Pancreas (tissue), 10 donors: ENCODE measurements at regions not wholly inside any gene's neighbourhood (a gene's known extent, or its start where the extent isn't known, plus 50 kb on each side); places are given as distances from the start of the nearest gene placed in this dataset.

Experiments used
- ATAC-seq, 4 donors: fragments of 200-7000 bp; cut with Tn5 transposase; one replicate each; pipeline versions ENCODE4 v1.8.0 to v1.9.1; 2020; ENCODE audit warnings: mild to moderate bottlenecking in 4 of 4, moderate library complexity in 4 of 4
- DNase-seq, 6 donors: peaks; one replicate each; pipeline ENCODE4 v3.0.0-alpha.2; 2020
- FAIRE-seq: peaks from 2 replicates; lab custom pipeline; 2012; peaks lifted over from hg19 to GRCh38; lab: Jason Lieb, UNC
- H3K27ac ChIP-seq, 4 donors: fragments of 200-600 bp; sonication (generic); 1 replicate in 3 of 4; 2 replicates in 1 of 4; pipeline versions ENCODE4 v1.5.0 to v1.8.0; 2020
- H3K27me3 ChIP-seq, 4 donors: fragments of 200-600 bp; one replicate each; pipeline ENCODE4 v1.8.0; 2021
- H3K36me3 ChIP-seq, 3 donors: fragments of 200-600 bp; sonication (generic) in 1 of 3; one replicate each; pipeline versions ENCODE4 v1.5.0 to v1.8.0; 2020 to 2021
- H3K4me1 ChIP-seq, 3 donors: fragments of 200-600 bp; one replicate each; pipeline ENCODE4 v1.8.0; 2021
- H3K4me3 ChIP-seq, 4 donors: fragments of 200-600 bp; sonication (generic) in 2 of 4; one replicate each; pipeline versions ENCODE4 v1.5.0 to v1.8.0; 2020 to 2021
- H3K9me3 ChIP-seq, 4 donors: fragments of 200-600 bp; one replicate each; pipeline ENCODE4 v1.8.0; 2021
- WGBS, 2 donors: extraction: QIAGEN DNeasy Blood & Tissue Kit; methylation state at CpG; one replicate each; pipeline ENCODE4 v1.1.7; 2013; 5-methylcytosine and 5-hydroxymethylcytosine counted together
- intact Hi-C, 3 donors: fragments of 100-400 bp; cut with DNase I; formaldehyde crosslinking; loops; one replicate each; pipeline versions ENCODE4 v1.11.1 to v1.14.2; 2022
- TF ChIP-seq, protein P1 (sequence below), 4 donors: fragments of 200-600 bp; sonication (generic) in 3 of 4; IDR thresholded peaks; one replicate each; pipeline versions ENCODE4 v1.5.0 to v1.8.0; 2021; ENCODE audit warnings: antibody characterized with exemption in 4 of 4
- donor health status: healthy with polysubstance abuse.
- donor health status: DM: no; HTN: no; CAD: no; lungs with moderate emphysema.
- donor health status: DM: no; HTN: no; CAD: no.
- donor health status: control.
- donor health status: control.
- donor health status: Bipolar disorder and iron deficiency.
- donor health status: DM: yes; HTN: yes; CAD: no.
- donor health status: DM: no; HTN: no; CAD: no.
- donor health status: DM: no; HTN: no; CAD: no.
- donor health status: DM: yes; HTN: yes; CAD: no.

DNA sequence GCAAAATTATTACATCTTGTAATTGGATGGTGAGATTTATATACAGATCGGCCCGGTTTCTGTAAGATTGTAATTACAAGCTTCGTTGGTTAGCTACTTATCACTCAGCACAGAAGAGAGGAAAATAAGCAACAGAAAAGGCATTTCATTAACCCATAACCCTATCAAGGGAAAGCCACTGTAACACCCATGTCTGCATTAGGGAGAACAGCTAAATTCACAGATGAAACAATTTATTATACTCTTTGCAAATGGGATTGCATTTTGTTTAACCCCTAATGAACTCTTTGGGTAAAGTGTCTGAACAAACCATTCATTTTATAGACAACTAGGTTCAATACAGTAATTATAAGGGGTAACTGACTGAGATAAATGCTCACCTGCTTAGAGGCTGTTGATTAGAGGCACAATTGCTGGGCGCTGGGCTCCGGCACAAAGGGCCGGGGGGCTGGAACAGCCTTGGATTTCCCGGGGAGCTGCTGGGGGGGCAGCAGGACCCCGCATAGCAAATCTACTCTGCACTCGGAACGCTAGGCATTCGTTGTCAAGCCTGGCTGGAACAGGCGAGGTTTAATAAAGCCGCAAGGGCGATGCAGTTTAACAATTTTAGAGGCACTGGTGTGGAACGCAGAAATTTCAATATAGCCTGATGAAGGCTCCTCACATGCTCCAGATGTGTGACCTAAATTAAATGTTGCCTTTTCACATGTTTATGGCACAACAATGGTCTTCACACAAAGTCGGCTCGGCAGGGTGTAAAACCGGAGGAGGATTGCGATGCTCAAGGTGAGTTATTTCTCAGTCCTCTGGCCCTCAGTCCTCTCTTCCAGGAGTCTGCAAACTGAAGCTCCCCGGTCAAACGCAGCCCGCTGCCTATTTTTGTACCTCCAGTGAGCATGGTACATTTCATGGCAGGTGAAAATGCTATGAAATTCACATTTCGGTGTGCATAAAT, 134.0 kb upstream of the IRX6 start:
- no peaks in the 10 kb centered on the region for H3K36me3 ChIP-seq
- DNase-seq (no peak), ATAC-seq (no peak), FAIRE-seq (no peak)
- no peak overlapping the region for H3K4me3 ChIP-seq
- 29 to 33% methylated on average over 23 of the region's 23 CpGs for WGBS, 2 donors
- H3K9me3 ChIP-seq = no peaks in the 10 kb centered on the region
- intact Hi-C loops = no loop called here
- peaks cover 0 to 11% (median 0%) of the 10 kb centered on the region in 4 donors for H3K27me3 ChIP-seq
- no peak overlapping the region for H3K27ac ChIP-seq
- no peaks in the 10 kb centered on the region for H3K4me1 ChIP-seq
- TF ChIP-seq, protein P1, sequence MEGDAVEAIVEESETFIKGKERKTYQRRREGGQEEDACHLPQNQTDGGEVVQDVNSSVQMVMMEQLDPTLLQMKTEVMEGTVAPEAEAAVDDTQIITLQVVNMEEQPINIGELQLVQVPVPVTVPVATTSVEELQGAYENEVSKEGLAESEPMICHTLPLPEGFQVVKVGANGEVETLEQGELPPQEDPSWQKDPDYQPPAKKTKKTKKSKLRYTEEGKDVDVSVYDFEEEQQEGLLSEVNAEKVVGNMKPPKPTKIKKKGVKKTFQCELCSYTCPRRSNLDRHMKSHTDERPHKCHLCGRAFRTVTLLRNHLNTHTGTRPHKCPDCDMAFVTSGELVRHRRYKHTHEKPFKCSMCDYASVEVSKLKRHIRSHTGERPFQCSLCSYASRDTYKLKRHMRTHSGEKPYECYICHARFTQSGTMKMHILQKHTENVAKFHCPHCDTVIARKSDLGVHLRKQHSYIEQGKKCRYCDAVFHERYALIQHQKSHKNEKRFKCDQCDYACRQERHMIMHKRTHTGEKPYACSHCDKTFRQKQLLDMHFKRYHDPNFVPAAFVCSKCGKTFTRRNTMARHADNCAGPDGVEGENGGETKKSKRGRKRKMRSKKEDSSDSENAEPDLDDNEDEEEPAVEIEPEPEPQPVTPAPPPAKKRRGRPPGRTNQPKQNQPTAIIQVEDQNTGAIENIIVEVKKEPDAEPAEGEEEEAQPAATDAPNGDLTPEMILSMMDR (IDR thresholded peaks at IDR 0.05) = no peak

DNA sequence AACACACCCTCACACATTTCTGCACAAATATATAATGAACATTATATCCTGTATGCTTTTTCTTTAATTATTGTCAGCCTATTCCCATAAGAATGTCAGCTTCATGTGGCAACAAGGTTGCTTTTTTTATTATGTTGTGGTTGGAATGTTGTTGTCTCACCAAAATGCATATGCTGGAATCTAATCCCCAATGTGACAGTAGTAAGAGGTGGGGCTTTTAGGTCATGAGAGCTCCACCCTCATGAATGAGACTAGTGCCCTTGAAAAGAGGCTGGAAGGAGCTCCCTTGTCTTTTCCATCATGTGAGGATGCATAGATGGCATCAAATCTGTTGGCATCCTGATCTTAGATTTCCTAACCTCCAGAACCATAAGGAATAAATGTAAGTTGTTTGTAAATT, 131.3 kb upstream of the IRX6 start:
- FAIRE-seq = no peak
- Histone ChIP-seq H3K4me3 (no peak overlapping the region), H3K4me1 (no peaks in the 10 kb centered on the region)

DNA sequence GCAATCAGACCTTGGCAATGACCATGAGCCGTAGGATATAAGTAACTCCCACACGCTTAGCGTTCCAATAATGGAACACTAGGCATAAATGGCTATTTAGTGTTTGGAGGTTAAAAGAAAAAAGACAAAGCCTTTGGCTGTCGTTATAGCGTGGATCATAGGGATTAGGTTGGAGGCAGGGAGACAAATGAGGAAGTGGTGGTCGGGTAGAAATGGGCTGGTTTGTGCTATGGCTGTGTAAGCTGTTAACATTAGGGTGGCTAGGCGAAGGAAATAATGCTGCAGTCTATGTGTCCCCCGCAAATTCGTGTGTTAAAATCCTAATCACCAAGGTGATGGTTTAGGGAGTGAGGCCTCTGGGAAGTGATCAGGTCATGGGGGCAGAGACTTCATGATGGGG, 120.4 kb upstream of the IRX6 start:
- H3K4me1 ChIP-seq = no peaks in the 10 kb centered on the region
- H3K9me3 ChIP-seq = no peaks in the 10 kb centered on the region
- ATAC-seq (no peak), FAIRE-seq (no peak), DNase-seq (no peak)
- 74 to 82% methylated on average over 9 of the region's 9 CpGs for WGBS, 2 donors
- TF ChIP-seq, protein P1 (IDR thresholded peaks at IDR 0.05) = no peak
- intact Hi-C loops = no loop called here
- no peaks in the 10 kb centered on the region for H3K36me3 ChIP-seq
- H3K27ac ChIP-seq = no peak overlapping the region
- no peaks in the 10 kb centered on the region for H3K27me3 ChIP-seq
- no peak overlapping the region for H3K4me3 ChIP-seq

More for the DNA sequence above, 131.3 kb upstream of the IRX6 start:
- Histone ChIP-seq H3K9me3 (no peaks in the 10 kb centered on the region), H3K27me3 (peaks cover 0 to 11% (median 0%) of the 10 kb centered on the region in 4 donors), H3K36me3 (no peaks in the 10 kb centered on the region), H3K27ac (no peak overlapping the region)
- ATAC-seq (no peak), DNase-seq (no peak)
- TF ChIP-seq, protein P1 (IDR thresholded peaks at IDR 0.05) = no peak
- intact Hi-C loops = no loop called here

DNA sequence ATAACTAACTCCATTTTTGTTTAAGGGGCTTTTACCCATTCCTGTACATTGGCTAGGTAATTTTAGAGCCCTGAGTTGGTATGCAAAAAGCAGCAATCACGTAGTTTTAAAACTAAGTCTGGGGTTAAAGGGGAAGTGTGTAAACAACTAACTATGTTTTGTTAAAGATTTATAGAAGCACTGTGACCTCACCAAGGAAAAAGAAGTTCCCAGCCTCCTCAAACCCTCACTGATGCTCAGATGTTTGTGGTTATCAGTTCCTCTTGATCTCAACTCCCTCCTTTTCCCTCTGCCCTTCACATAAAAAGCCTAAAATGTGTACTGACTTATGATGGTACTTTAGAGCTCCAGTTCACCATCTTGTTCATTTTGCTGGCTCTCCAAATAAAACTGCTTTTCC, 119.9 kb upstream of the IRX6 start:
- no peaks in the 10 kb centered on the region for H3K9me3 ChIP-seq
- TF ChIP-seq, protein P1 (IDR thresholded peaks at IDR 0.05) = no peak
- WGBS, 2 donors = 65 to 70% methylated on average over 1 of the region's 1 CpG
- DNase-seq (no peak), FAIRE-seq (no peak), ATAC-seq (no peak)
- no peak overlapping the region for H3K27ac ChIP-seq
- no peaks in the 10 kb centered on the region for H3K4me1 ChIP-seq
- H3K27me3 ChIP-seq = no peaks in the 10 kb centered on the region
- no peak overlapping the region for H3K4me3 ChIP-seq
- intact Hi-C loops = no loop called here
- H3K36me3 ChIP-seq = no peaks in the 10 kb centered on the region

DNA sequence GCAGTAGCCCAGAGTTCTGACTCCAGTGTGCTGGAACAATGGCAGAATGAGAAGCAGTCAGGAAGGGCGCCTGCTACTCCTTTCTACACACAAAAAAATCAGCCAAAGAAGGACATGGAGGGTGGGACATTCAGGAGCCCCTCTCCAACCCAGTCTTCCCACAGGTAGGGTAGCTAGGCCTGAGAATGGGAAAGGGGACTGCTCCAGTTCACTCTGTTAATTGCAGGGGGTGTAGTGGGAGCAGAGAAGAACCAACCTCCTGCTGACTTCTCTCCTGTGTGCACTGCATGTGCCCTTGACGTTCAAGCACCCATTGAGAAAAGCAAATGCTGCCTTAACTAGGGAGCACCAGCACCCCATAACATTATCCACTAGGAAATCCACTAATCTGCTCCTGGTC, 119.1 kb upstream of the IRX6 start:
- TF ChIP-seq, protein P1 (IDR thresholded peaks at IDR 0.05) = no peak
- Histone ChIP-seq H3K9me3 (no peaks in the 10 kb centered on the region), H3K4me1 (no peaks in the 10 kb centered on the region), H3K36me3 (no peaks in the 10 kb centered on the region), H3K27ac (no peak overlapping the region), H3K27me3 (no peaks in the 10 kb centered on the region), H3K4me3 (no peak overlapping the region)
- intact Hi-C loops = no loop called here
- 63 to 75% methylated on average over 2 of the region's 2 CpGs for WGBS, 2 donors
- DNase-seq (no peak), ATAC-seq (no peak), FAIRE-seq (no peak)
